AG09309 (cell line): ENCODE measurements at regions not wholly inside any gene's neighbourhood (a gene's known extent, or its start where the extent isn't known, plus 50 kb on each side); places are given as distances from the start of the nearest gene placed in this dataset.

Experiments used
- DNase-seq: peaks from one replicate; pipeline ENCODE4 v3.0.0-alpha.2; 2010; ENCODE audit warnings: low read depth
- H3K4me3 ChIP-seq: 2 replicates; pipeline ENCODE4 v1.5.1; 2011; ENCODE audit warnings: mild to moderate bottlenecking, low read depth, low read length, moderate library complexity; ENCODE audit not compliant: control insufficient read depth
- CTCF ChIP-seq: IDR thresholded peaks from 2 replicates; pipeline ENCODE4 v1.5.1; 2011; ENCODE audit warnings: mild to moderate bottlenecking, low read depth, low read length, inconsistent platforms; ENCODE audit not compliant: insufficient read depth, control insufficient read depth; ENCODE audit errors: missing control alignments

- no peak for TF ChIP-seq CTCF
- DNase-seq: no peak
- H3K4me3 ChIP-seq: no peak overlapping the region
These were observed 678.0 kb upstream of the ZP4 start for GRCh38 chr1:238568735-238569134.

DNA sequence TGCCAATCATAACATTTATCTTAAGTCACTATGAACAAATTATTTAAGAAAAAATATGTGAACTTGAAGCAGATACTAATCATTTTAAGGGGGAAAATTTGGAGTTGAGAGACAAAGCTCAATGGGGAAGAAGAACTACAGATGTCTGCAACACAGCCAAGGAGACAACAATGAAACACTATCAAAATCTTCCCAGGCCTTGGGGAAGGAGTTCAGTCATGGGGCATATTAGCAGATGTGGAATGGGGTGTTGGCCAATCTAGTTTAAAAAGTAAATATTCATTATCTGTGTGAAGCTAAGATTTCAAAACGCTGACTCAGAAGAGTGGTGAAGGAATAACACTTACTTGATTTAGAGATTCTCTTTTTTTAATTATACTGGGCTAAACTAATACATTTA is 671.6 kb upstream of the ZP4 start:
- no peak overlapping the region for H3K4me3 ChIP-seq
- DNase-seq: peak; percentile 65
- no peak for TF ChIP-seq CTCF

DNA sequence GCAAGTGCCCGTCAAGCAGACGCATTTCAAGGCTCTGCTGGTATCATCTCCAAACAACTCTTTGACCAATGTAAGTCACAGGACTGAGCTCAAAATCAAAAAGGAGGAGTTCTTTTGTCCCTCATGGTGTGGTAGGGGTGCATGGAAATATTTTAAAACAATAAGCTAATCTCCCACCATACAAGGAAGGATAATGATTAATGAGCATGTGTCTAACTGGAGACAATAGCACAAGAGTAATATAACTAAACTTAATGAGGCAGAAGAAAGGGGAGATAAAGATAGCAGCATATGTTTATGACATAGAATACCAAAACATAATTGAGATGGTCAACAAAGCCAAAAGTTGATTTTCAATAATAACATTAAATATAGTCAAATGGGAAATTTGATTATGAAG is 668.0 kb upstream of the ZP4 start:
- H3K4me3 ChIP-seq: no peak overlapping the region
- no peak for TF ChIP-seq CTCF
- no peak for DNase-seq

DNA sequence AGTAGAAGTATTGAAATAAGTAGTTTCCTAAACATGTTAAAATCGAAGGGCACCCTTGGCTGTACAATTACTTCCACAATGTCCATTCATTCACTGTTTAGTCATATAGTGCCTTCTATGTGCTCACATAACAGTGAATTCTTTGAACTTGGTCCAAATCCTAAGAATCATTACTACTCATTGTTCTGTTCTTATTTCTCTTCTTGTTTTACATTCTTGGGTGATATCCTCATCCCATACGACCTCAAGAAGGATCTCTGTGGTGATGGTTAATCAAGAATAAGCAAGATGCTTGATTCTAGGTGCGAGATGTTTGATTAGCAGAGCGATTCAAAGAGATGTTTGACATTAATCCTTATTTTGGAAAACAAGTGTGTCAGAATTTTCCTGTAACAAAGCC is 667.4 kb upstream of the ZP4 start:
- no peak overlapping the region for H3K4me3 ChIP-seq
- peak; percentile 69 for DNase-seq
- no peak for TF ChIP-seq CTCF

DNA sequence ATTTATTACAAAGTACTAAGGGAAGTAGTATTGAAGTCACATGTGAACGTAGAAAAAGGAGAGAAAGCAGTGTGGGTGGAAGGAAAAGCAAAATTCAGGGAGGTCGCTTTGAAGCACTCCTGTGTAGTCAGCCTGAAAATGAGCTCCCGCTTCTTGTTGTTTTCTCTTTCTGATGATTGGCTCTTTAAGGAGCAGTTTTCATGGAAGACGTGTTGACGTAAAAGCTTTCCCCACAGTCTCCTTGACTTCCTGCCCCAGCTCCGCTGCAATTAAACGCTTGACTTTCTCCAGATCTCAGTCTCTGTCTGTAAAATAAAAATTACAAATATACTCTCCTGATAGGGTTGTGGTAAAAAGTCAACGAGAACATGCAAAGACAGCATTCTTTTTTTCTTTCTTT is 661.5 kb upstream of the ZP4 start:
- no peak overlapping the region for H3K4me3 ChIP-seq
- DNase-seq: no peak
- TF ChIP-seq CTCF: no peak

- no peak for DNase-seq
- TF ChIP-seq CTCF: no peak
- no peak overlapping the region for H3K4me3 ChIP-seq
These were observed 658.4 kb upstream of the ZP4 start for GRCh38 chr1:238549137-238549536.

DNA sequence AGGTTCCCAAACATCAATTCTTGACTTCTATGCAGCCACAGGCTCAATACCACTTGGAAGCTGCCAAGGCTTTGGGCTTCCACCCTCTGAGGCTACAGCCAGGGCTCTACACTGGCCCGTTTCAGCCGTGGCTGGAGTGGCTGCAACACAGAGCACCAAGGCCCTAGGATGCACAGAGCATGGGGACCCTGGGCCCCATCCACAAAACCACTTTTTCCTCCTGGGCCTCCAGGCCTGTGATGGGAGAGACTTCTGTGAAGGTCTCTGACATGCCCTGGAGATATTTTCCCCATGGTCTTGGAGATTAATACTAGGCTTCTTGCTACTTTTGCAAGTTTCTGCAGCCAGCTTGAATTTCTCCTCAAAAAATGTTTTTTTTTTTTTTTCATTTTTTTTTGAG is 655.4 kb upstream of the ZP4 start:
- no peak for DNase-seq
- H3K4me3 ChIP-seq: no peak overlapping the region
- TF ChIP-seq CTCF: no peak
